ENCODE measurements at regions not wholly inside any gene's neighbourhood (a gene's known extent, or its start where the extent isn't known, plus 50 kb on each side); places are given as distances from the start of the nearest gene placed in this dataset.

- TF ChIP-seq CTCF (IDR thresholded peaks at IDR 0.05; ENCODE audit: low read depth, low read length) (no peak), POLR2A (IDR thresholded peaks at IDR 0.05; ENCODE audit: extremely low read depth, insufficient read length) (no peak), MAX (IDR thresholded peaks at IDR 0.05; ENCODE audit: low read depth, low read length) (no peak), MYC (IDR thresholded peaks at IDR 0.05; ENCODE audit: low read depth, low read length) (no peak)
Measured at GRCh38 chr2:234773129-234773528, 178.7 kb upstream of the SH3BP4 start.
